Hepatocyte (in vitro differentiated cells): ENCODE measurements at regions not wholly inside any gene's neighbourhood (a gene's known extent, or its start where the extent isn't known, plus 50 kb on each side); places are given as distances from the start of the nearest gene placed in this dataset.

ENCODE experiments used
- CTCF ChIP-seq: fragments of 200-600 bp; sonication (generic); IDR thresholded peaks from 2 replicates; pipeline ENCODE4 v1.5.1; 2016; ENCODE audit warnings: antibody characterized with exemption, mild to moderate bottlenecking; ENCODE audit not compliant: poor library complexity
- EZH2 ChIP-seq: fragments of 200-600 bp; sonication (generic); IDR thresholded peaks from 2 replicates; pipeline ENCODE4 v1.6.1; 2016; ENCODE audit warnings: antibody characterized with exemption, mild to moderate bottlenecking, borderline replicate concordance

GRCh38 chr2:117557626-117558025 lies 256.9 kb upstream of the DDX18 start:
- TF ChIP-seq CTCF (no peak), EZH2 (no peak)
